Esophagus muscularis mucosa (tissue), 4 donors: ENCODE measurements at regions not wholly inside any gene's neighbourhood (a gene's known extent, or its start where the extent isn't known, plus 50 kb on each side); places are given as distances from the start of the nearest gene placed in this dataset.
"Not testable (repeated sequence)": the region's sequence is repeated elsewhere in the genome, so short reads cannot be mapped to it uniquely, and the experiment has no call there.

Source experiments
- DNase-seq: peaks from one replicate; pipeline ENCODE4 v3.0.0-alpha.2; 2017; ENCODE audit errors: extremely low spot score
- H3K27ac ChIP-seq, 4 donors: fragments of 200-600 bp; sonication (generic); replicated peaks in 1 of 4; 1 replicate in 3 of 4; 2 replicates in 1 of 4; pipeline ENCODE4 v1.5.1; 2016 to 2019; ENCODE audit warnings: mild to moderate bottlenecking in 1 of 4
- H3K27me3 ChIP-seq, 4 donors: fragments of 200-600 bp; sonication (generic); one replicate each; pipeline versions ENCODE4 v1.5.1 to v1.6.0; 2016 to 2019
- H3K36me3 ChIP-seq, 4 donors: fragments of 200-600 bp; sonication (generic); one replicate each; pipeline ENCODE4 v1.5.1; 2016 to 2019
- H3K4me1 ChIP-seq, 4 donors: fragments of 200-600 bp; sonication (generic); one replicate each; pipeline ENCODE4 v1.5.1; 2016 to 2019
- H3K4me3 ChIP-seq, 4 donors: fragments of 200-600 bp; sonication (generic); 1 replicate in 2 of 4; 2 replicates in 2 of 4; pipeline ENCODE4 v1.5.1; 2016 to 2019; ENCODE audit warnings: mild to moderate bottlenecking in 4 of 4, moderate library complexity in 1 of 4
- H3K9me3 ChIP-seq, 4 donors: fragments of 200-600 bp; sonication (generic); 1 replicate in 3 of 4; 2 replicates in 1 of 4; pipeline ENCODE4 v1.5.1; 2016 to 2019
- EP300 ChIP-seq: sonication (generic); formaldehyde crosslinking; IDR thresholded peaks from one replicate; pipeline ENCODE4 v1.6.1; 2017; ENCODE audit warnings: antibody characterized with exemption
- POLR2A ChIP-seq: fragments of 450-650 bp; IDR thresholded peaks from one replicate; pipeline ENCODE4 v1.6.1; 2017; ENCODE audit warnings: antibody characterized with exemption, moderate library complexity, mild to moderate bottlenecking, low read depth
- POLR2AphosphoS5 ChIP-seq, 2 donors: sonication (generic); formaldehyde crosslinking; IDR thresholded peaks; one replicate each; pipeline ENCODE4 v1.6.1; 2017; ENCODE audit warnings: antibody characterized with exemption in 2 of 2
- WGBS: methylation state at CpG from one replicate; pipeline ENCODE4 v1.1.5; 2018; 5-methylcytosine and 5-hydroxymethylcytosine counted together
- intact Hi-C: fragments of 100-400 bp; cut with DNase I; formaldehyde crosslinking; loops from one replicate; pipeline ENCODE4 v1.15.1; 2023
- TF ChIP-seq, protein P1 (sequence below), 3 experiments: fragments of 200-600 bp in 2 of 3; fragments of 450-650 bp in 1 of 3; sonication (generic) in 2 of 3; IDR thresholded peaks; one replicate each; pipeline ENCODE4 v1.5.1; 2017 to 2019; ENCODE audit warnings: antibody characterized with exemption in 3 of 3, mild to moderate bottlenecking in 2 of 3, moderate library complexity in 1 of 3

DNA sequence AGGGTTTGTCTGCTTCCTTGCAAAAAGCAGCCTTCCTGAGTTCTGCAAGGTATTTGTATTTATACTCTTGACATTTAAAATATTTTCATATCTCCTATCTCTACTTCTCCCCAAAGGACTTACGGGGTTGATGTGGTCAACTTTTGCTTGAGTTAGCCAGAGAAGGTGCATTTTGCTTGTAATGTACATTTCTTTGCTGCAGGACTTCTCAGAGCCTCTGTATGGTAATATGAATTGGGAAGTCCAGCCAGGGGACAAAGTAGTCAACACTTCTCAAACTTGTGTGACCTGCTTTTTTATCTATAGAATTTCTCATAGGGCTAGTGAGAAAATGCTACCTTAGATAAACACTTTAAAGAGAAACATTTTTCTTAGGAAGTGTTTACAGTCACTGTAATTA lies 148.2 kb upstream of the LRIG1 start:
- 87% methylated on average over 1 of the region's 1 CpG for WGBS
- Histone ChIP-seq H3K36me3 (no peaks in the 10 kb centered on the region), H3K4me1 (peaks cover 0 to 5% (median 1%) of the 10 kb centered on the region in 4 donors), H3K27me3 (no peaks in the 10 kb centered on the region), H3K27ac (no peak overlapping the region), H3K9me3 (no peaks in the 10 kb centered on the region), H3K4me3 (no peak overlapping the region)
- no peak for DNase-seq
- intact Hi-C loops: no loop called here
- TF ChIP-seq EP300 (no peak), POLR2AphosphoS5 (IDR thresholded peaks at IDR 0.05) (no peak), POLR2A (no peak)
- TF ChIP-seq, protein P1, sequence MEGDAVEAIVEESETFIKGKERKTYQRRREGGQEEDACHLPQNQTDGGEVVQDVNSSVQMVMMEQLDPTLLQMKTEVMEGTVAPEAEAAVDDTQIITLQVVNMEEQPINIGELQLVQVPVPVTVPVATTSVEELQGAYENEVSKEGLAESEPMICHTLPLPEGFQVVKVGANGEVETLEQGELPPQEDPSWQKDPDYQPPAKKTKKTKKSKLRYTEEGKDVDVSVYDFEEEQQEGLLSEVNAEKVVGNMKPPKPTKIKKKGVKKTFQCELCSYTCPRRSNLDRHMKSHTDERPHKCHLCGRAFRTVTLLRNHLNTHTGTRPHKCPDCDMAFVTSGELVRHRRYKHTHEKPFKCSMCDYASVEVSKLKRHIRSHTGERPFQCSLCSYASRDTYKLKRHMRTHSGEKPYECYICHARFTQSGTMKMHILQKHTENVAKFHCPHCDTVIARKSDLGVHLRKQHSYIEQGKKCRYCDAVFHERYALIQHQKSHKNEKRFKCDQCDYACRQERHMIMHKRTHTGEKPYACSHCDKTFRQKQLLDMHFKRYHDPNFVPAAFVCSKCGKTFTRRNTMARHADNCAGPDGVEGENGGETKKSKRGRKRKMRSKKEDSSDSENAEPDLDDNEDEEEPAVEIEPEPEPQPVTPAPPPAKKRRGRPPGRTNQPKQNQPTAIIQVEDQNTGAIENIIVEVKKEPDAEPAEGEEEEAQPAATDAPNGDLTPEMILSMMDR (IDR thresholded peaks at IDR 0.05): no peak

DNA sequence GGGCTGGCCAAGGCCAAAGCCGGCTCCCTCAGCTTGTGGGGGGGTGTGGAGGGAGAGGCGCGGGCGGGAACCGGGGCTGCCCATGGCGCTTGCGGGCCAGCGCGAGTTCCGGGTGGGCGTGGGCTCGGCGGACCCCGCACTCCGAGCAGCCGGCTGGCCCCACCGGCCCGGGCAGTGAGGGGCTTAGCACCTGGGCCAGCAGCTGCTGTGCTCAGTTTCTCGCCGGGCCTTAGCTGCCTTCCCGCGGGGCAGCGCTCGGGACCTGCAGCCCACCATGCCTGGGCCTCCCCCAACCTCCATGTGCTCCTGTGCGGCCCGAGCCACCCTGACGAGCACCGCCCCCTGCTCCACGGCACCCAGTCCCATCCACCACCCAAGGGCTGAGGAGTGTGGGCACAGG lies 150.7 kb upstream of the LRIG1 start:
- H3K4me1 ChIP-seq: peaks cover 0 to 16% (median 7%) of the 10 kb centered on the region in 4 donors
- H3K27ac ChIP-seq, intact Hi-C loops, H3K4me3 ChIP-seq, H3K27me3 ChIP-seq, H3K36me3 ChIP-seq, DNase-seq, H3K9me3 ChIP-seq: not testable (repeated sequence)
- 100% methylated on average over 4 of the region's 29 CpGs for WGBS

DNA sequence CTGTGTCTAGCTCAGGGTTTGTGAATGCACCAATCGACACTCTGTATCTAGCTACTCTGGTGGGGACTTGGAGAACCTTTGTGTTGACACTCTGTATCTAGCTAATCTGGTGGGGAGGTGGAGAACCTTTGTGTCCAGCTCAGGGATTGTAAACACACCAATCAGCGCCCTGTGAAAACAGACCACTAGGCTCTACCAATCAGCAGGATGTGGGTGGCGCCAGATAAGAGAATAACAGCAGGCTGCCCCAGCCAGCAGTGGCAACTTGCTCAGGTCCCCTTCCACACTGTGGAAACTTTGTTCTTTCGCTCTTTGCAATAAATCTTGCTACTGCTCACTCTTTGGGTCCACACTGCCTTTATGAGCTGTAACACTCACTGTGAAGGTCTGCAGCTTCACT lies 151.3 kb upstream of the LRIG1 start:
- peaks cover 0 to 16% (median 7%) of the 10 kb centered on the region in 4 donors for H3K4me1 ChIP-seq
- WGBS: 96% methylated on average over 4 of the region's 4 CpGs
- H3K4me3 ChIP-seq, intact Hi-C loops, H3K27me3 ChIP-seq, H3K9me3 ChIP-seq, H3K36me3 ChIP-seq, H3K27ac ChIP-seq: not testable (repeated sequence)
- DNase-seq: peak; percentile 14

DNA sequence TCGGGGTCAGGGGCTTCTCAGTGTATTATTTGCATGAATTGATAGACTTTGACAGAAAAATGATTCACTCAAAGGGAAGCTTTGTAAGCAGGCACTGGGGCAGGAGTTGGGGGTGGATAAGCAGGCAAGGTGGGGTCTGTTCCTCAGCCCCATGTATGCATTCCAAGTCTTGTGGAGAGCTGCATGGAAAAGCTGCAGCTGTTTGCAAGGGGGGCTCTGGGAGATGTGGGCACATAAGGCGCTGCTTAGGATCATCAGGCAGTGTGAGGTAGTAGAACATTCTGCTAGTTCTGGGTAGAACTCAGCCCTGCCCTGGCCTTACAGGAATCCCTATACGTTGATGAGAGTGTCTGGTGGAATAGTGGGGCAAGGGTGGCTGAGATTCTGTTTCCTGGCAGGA lies 154.2 kb upstream of the LRIG1 start:
- Histone ChIP-seq H3K27me3 (no peaks in the 10 kb centered on the region), H3K27ac (no peak overlapping the region), H3K4me3 (no peak overlapping the region), H3K36me3 (no peaks in the 10 kb centered on the region), H3K4me1 (peaks cover 0 to 16% (median 7%) of the 10 kb centered on the region in 4 donors), H3K9me3 (no peaks in the 10 kb centered on the region)
- intact Hi-C loops: no loop called here
- DNase-seq: peak; percentile 79
- WGBS: 80% methylated on average over 3 of the region's 3 CpGs
- no peak for TF ChIP-seq EP300

DNA sequence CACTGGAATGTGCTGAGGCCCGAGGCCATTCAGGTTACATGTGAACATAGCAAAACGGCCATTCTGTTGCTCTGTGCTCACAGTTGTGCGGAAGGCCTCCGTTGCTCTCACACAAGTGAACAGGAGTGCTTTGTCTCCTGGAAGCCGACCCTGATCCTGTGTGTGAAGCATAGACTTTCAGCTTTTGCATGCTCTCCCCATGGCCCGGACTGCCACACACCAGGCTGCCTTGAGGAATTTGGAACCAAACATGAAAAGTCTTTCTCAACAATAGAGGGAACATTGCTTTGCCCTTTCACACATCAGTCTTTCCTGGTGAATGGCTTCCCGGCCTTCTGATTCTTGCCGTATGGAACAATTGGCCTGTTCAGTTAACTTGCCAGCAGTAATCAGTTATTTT lies 154.8 kb upstream of the LRIG1 start:
- WGBS: 91% methylated on average over 4 of the region's 8 CpGs
- H3K27me3 ChIP-seq: no peaks in the 10 kb centered on the region
- DNase-seq: peak; percentile 77
- H3K36me3 ChIP-seq: no peaks in the 10 kb centered on the region
- no peak overlapping the region for H3K27ac ChIP-seq
- intact Hi-C loops: no loop called here
- H3K4me3 ChIP-seq: no peak overlapping the region
- peaks cover 0 to 16% (median 7%) of the 10 kb centered on the region in 4 donors for H3K4me1 ChIP-seq
- TF ChIP-seq POLR2A (no peak), POLR2AphosphoS5 (IDR thresholded peaks at IDR 0.05) (no peak), EP300 (no peak)
- TF ChIP-seq, protein P1 (IDR thresholded peaks at IDR 0.05): no peak
- H3K9me3 ChIP-seq: no peaks in the 10 kb centered on the region

DNA sequence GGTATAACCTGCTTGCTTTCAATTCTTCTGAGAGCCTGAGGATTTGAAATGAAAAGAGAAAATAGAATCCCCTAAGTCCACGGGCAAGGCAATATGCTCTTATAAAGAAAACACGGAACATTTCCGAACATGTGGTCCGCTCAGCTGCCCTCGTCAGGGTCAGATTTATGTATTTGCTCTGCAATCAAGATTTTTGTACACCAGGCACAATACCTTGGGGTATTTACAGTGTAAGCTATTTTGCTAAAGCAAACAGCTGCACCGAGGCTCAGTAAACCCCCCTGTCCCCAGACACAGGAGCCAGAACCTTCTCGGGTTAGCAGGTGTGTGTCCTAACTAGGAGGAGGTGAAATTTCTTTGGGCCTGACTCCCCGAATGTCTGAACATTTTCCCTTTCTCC lies 155.8 kb upstream of the LRIG1 start:
- Histone ChIP-seq H3K9me3 (no peaks in the 10 kb centered on the region), H3K4me1 (peaks cover 0 to 16% (median 7%) of the 10 kb centered on the region in 4 donors), H3K27me3 (no peaks in the 10 kb centered on the region), H3K36me3 (no peaks in the 10 kb centered on the region), H3K4me3 (no peak overlapping the region), H3K27ac (no peak overlapping the region)
- 90% methylated on average over 8 of the region's 8 CpGs for WGBS
- DNase-seq: no peak
- TF ChIP-seq EP300 (no peak), POLR2A (no peak), POLR2AphosphoS5 (IDR thresholded peaks at IDR 0.05) (no peak)
- TF ChIP-seq, protein P1 (IDR thresholded peaks at IDR 0.05): no peak
- intact Hi-C loops: no loop called here
